MM.1S (cell line): ENCODE measurements at regions not wholly inside any gene's neighbourhood (a gene's known extent, or its start where the extent isn't known, plus 50 kb on each side); places are given as distances from the start of the nearest gene placed in this dataset.

Experiments used
- EZH2 ChIP-seq: fragments of 300-600 bp; sonication (generic); optimal IDR thresholded peaks from 2 replicates; pipeline ENCODE3; 2017; ENCODE audit warnings: low read depth, mild to moderate bottlenecking, antibody characterized with exemption, low read length, mixed read lengths
- EZH2phosphoT487 ChIP-seq: fragments of 300-600 bp; sonication (generic); IDR thresholded peaks from 2 replicates; pipeline ENCODE4 v1.6.1; 2018; ENCODE audit warnings: antibody characterized with exemption, low read length
- TF ChIP-seq, protein P1 (sequence below): fragments of 300-600 bp; sonication (generic); IDR thresholded peaks from 2 replicates; pipeline ENCODE4 v1.5.1; 2016; ENCODE audit warnings: antibody characterized with exemption, low read length, mixed read lengths

GRCh38 chr13:82720986-82721385, 1161.3 kb downstream of the SLITRK1 start:
- TF ChIP-seq EZH2phosphoT487 (no peak), EZH2 (no peak)
- TF ChIP-seq, protein P1, sequence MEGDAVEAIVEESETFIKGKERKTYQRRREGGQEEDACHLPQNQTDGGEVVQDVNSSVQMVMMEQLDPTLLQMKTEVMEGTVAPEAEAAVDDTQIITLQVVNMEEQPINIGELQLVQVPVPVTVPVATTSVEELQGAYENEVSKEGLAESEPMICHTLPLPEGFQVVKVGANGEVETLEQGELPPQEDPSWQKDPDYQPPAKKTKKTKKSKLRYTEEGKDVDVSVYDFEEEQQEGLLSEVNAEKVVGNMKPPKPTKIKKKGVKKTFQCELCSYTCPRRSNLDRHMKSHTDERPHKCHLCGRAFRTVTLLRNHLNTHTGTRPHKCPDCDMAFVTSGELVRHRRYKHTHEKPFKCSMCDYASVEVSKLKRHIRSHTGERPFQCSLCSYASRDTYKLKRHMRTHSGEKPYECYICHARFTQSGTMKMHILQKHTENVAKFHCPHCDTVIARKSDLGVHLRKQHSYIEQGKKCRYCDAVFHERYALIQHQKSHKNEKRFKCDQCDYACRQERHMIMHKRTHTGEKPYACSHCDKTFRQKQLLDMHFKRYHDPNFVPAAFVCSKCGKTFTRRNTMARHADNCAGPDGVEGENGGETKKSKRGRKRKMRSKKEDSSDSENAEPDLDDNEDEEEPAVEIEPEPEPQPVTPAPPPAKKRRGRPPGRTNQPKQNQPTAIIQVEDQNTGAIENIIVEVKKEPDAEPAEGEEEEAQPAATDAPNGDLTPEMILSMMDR: no peak
